Endothelial cell of umbilical vein (primary cell): ENCODE measurements at regions not wholly inside any gene's neighbourhood (a gene's known extent, or its start where the extent isn't known, plus 50 kb on each side); places are given as distances from the start of the nearest gene placed in this dataset.

Experiments used
- BruUV-seq: library from RNA; stranded (reverse); fragments of 400-500 nt; replicated peaks from 2 replicates; lab custom pipeline; 2021; lab: Mats Ljungman, UMichigan
- CTCF ChIA-PET: fragments of 300-600, 350-600 bp; sonication (Branson Sonifier 250); formaldehyde crosslinking; loops from one replicate; lab custom pipeline; 2021; ENCODE audit warnings: antibody characterized with exemption, inconsistent platforms; lab: Charles Lee
- POLR2A ChIA-PET: fragments of 300-600, 350-600 bp; sonication (Branson Sonifier 250); formaldehyde crosslinking; loops from one replicate; lab custom pipeline; 2021; ENCODE audit warnings: antibody characterized with exemption, inconsistent platforms; lab: Charles Lee
- DNase-seq: peaks from one replicate; pipeline ENCODE4 v3.0.0-alpha.2; 2011; ENCODE audit warnings: low read depth, low spot score
- FAIRE-seq: peaks from 2 replicates; lab custom pipeline; 2011; peaks lifted over from hg19 to GRCh38; lab: Jason Lieb, UNC
- H2AFZ ChIP-seq: 2 replicates; pipeline ENCODE4 v1.6.0; 2012; ENCODE audit warnings: low read depth, low read length, control low read depth, inconsistent platforms
- H3K27ac ChIP-seq: 2 replicates; pipeline ENCODE4 v1.5.1; 2011; ENCODE audit warnings: low read depth, mild to moderate bottlenecking, control low read depth, low read length, moderate library complexity; ENCODE audit not compliant: insufficient read depth
- H3K27me3 ChIP-seq, 2 experiments: 2 replicates each; pipeline versions ENCODE4 v1.6.0 to v1.6.1; 2011; ENCODE audit warnings: low read length in 2 of 2, mixed read lengths in 1 of 2; ENCODE audit not compliant: control insufficient read depth in 2 of 2, insufficient read depth in 2 of 2
- H3K36me3 ChIP-seq, 2 experiments: 2 replicates in 1 of 2; 3 replicates in 1 of 2; pipeline ENCODE4 v1.5.1; 2011; ENCODE audit warnings: low read length in 2 of 2, mild to moderate bottlenecking in 1 of 2, moderate library complexity in 1 of 2; ENCODE audit not compliant: control insufficient read depth in 2 of 2, insufficient read depth in 2 of 2; ENCODE audit errors: extremely low read depth in 1 of 2
- H3K4me1 ChIP-seq: 3 replicates; pipeline ENCODE4 v1.5.1; 2011; ENCODE audit warnings: mild to moderate bottlenecking, low read length; ENCODE audit not compliant: control insufficient read depth, insufficient read depth; ENCODE audit errors: extremely low read depth
- H3K4me2 ChIP-seq: 2 replicates; pipeline ENCODE4 v1.6.1; 2011; ENCODE audit warnings: low read length, control low read depth, mixed read lengths; ENCODE audit not compliant: insufficient read depth
- H3K4me3 ChIP-seq, 3 experiments: fragments of 200-600 bp in 1 of 3; sonication (generic), shearing (Covaris generic) in 1 of 3; replicated peaks in 1 of 3; 2 replicates each; pipeline ENCODE4 v1.5.1; 2011 to 2016; ENCODE audit warnings: control low read depth in 3 of 3, low read length in 3 of 3, mild to moderate bottlenecking in 2 of 3, inconsistent platforms in 1 of 3, low read depth in 1 of 3, moderate library complexity in 1 of 3; ENCODE audit not compliant: insufficient read depth in 1 of 3
- H3K79me2 ChIP-seq: 2 replicates; pipeline ENCODE4 v1.6.0; 2012; ENCODE audit warnings: low read length, inconsistent platforms; ENCODE audit not compliant: control insufficient read depth, insufficient read depth
- H3K9ac ChIP-seq: replicated peaks from 2 replicates; pipeline ENCODE3; 2011; ENCODE audit warnings: low read length, control low read depth; ENCODE audit not compliant: insufficient read depth; ENCODE audit errors: extremely low read depth
- H3K9me1 ChIP-seq: replicated peaks from 3 replicates; pipeline ENCODE4 v1.6.0; 2011; ENCODE audit warnings: mild to moderate bottlenecking, low read length; ENCODE audit not compliant: control insufficient read depth, insufficient read depth; ENCODE audit errors: extremely low read depth
- H3K9me3 ChIP-seq: replicated peaks from 2 replicates; pipeline ENCODE4 v1.5.1; 2012; ENCODE audit warnings: low read length, inconsistent platforms; ENCODE audit not compliant: control insufficient read depth, insufficient read depth
- H4K20me1 ChIP-seq: replicated peaks from 2 replicates; pipeline ENCODE3; 2011; ENCODE audit warnings: mild to moderate bottlenecking, low read length; ENCODE audit not compliant: control insufficient read depth, insufficient read depth; ENCODE audit errors: extremely low read depth
- EZH2 ChIP-seq: IDR thresholded peaks from 2 replicates; pipeline ENCODE4 v1.6.1; 2012; ENCODE audit warnings: borderline replicate concordance, low read depth, mild to moderate bottlenecking, moderate library complexity, low read length, inconsistent platforms; ENCODE audit not compliant: severe bottlenecking
- FOS ChIP-seq: IDR thresholded peaks from 2 replicates; pipeline ENCODE4 v1.6.1; 2011; ENCODE audit warnings: mild to moderate bottlenecking, low read length, moderate library complexity, borderline replicate concordance; ENCODE audit not compliant: insufficient read depth
- GATA2 ChIP-seq: IDR thresholded peaks from 2 replicates; pipeline ENCODE4 v1.7.0; 2011; ENCODE audit warnings: low read depth, mild to moderate bottlenecking, moderate library complexity, mixed read lengths, low read length; ENCODE audit not compliant: insufficient read length, insufficient read depth
- JUN ChIP-seq: IDR thresholded peaks from 2 replicates; pipeline ENCODE4 v1.6.1; 2011; ENCODE audit warnings: borderline replicate concordance, low read depth; ENCODE audit not compliant: insufficient read length, insufficient read depth
- MYC ChIP-seq: IDR thresholded peaks from one replicate; pipeline ENCODE4 v1.6.1; 2011; ENCODE audit warnings: mild to moderate bottlenecking, low read depth, low read length
- POLR2A ChIP-seq: IDR thresholded peaks from 2 replicates; pipeline ENCODE4 v1.6.1; 2012; ENCODE audit warnings: low read depth, mild to moderate bottlenecking, control low read depth, low read length
- POLR2AphosphoS5 ChIP-seq: IDR thresholded peaks from 2 replicates; pipeline ENCODE4 v1.6.1; 2012; ENCODE audit warnings: low read depth, mild to moderate bottlenecking, control low read depth, low read length, moderate library complexity; ENCODE audit not compliant: insufficient read depth
- dilution Hi-C: fragments of 300-500 bp; cut with MboI; formaldehyde crosslinking; loops from one replicate; pipeline ENCODE4 v1.15.0; 2019; ENCODE audit warnings: low sequenced_read_pairs; ENCODE audit not compliant: extremely low pct_ligation_motif_present
- intact Hi-C: fragments of 100-400 bp; cut with micrococcal nuclease; formaldehyde crosslinking; loops from one replicate; pipeline ENCODE4 v1.10.0; 2022
- TF ChIP-seq, protein P1 (sequence below), 2 donors: IDR thresholded peaks; 1 replicate in 1 of 2; 2 replicates in 1 of 2; pipeline ENCODE4 v1.5.1; 2011; ENCODE audit warnings: low read length in 2 of 2, mild to moderate bottlenecking in 2 of 2, moderate library complexity in 2 of 2, control low read depth in 1 of 2, inconsistent platforms in 1 of 2, low read depth in 1 of 2; ENCODE audit not compliant: insufficient read depth in 1 of 2; ENCODE audit errors: extremely low read depth in 1 of 2
- TF ChIP-seq, protein P2 (sequence below): IDR thresholded peaks from 2 replicates; pipeline ENCODE4 v1.6.1; 2011; ENCODE audit not compliant: insufficient read depth, insufficient read length

DNA sequence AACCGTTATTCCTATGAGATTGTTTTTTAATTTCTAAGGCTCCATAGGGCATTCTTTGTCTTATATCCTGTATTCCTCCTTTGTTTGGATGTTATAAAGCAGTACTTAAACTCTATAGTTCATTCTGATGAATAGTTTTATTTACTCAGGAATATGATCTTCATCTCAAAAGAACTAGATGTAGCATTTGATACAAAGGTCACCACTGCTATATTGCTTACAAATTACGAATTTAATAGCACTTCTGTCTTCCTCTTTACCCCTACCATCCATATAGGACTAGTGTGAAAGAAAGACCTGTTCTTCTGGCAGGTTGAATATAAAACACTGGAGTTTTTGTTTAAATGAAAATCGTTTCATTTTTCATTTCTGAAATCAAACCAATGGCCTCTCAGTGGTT is 468.1 kb upstream of the CXADR start:
- dilution Hi-C loops = no loop called here
- CTCF ChIA-PET = no interaction called here
- H3K9me3 ChIP-seq = no peaks in the 10 kb centered on the region
- no peaks in the 10 kb centered on the region for H3K36me3 ChIP-seq
- DNase-seq (no peak), FAIRE-seq (no peak)
- no peaks in the 10 kb centered on the region for H3K9me1 ChIP-seq
- H3K4me1 ChIP-seq = no peaks in the 10 kb centered on the region
- no peak overlapping the region for H2AFZ ChIP-seq
- BruUV-seq = no TSS peak
- no peak overlapping the region for H3K4me3 ChIP-seq
- H3K27ac ChIP-seq = no peak overlapping the region
- no peak for TF ChIP-seq MYC
- TF ChIP-seq JUN = no peak
- no peak for TF ChIP-seq FOS
- no peak for TF ChIP-seq GATA2
- no peak for TF ChIP-seq POLR2AphosphoS5
- TF ChIP-seq, protein P1, sequence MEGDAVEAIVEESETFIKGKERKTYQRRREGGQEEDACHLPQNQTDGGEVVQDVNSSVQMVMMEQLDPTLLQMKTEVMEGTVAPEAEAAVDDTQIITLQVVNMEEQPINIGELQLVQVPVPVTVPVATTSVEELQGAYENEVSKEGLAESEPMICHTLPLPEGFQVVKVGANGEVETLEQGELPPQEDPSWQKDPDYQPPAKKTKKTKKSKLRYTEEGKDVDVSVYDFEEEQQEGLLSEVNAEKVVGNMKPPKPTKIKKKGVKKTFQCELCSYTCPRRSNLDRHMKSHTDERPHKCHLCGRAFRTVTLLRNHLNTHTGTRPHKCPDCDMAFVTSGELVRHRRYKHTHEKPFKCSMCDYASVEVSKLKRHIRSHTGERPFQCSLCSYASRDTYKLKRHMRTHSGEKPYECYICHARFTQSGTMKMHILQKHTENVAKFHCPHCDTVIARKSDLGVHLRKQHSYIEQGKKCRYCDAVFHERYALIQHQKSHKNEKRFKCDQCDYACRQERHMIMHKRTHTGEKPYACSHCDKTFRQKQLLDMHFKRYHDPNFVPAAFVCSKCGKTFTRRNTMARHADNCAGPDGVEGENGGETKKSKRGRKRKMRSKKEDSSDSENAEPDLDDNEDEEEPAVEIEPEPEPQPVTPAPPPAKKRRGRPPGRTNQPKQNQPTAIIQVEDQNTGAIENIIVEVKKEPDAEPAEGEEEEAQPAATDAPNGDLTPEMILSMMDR (IDR thresholded peaks at IDR 0.05; ENCODE audit: extremely low read depth in 1 of 2, insufficient read depth in 1 of 2, low read depth in 1 of 2, low read length in 2 of 2) = no peak
- TF ChIP-seq POLR2A = no peak
- no peak for TF ChIP-seq EZH2
- TF ChIP-seq, protein P2, sequence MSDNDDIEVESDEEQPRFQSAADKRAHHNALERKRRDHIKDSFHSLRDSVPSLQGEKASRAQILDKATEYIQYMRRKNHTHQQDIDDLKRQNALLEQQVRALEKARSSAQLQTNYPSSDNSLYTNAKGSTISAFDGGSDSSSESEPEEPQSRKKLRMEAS = no peak
- intact Hi-C loops = loop anchor here (2.0 kb wide), 2 partner anchors 102 to 590 kb away; no protein-coding TSS in a partner anchor
- POLR2A ChIA-PET = no interaction called here
- H4K20me1 ChIP-seq = no peaks in the 10 kb centered on the region
- no peak overlapping the region for H3K4me2 ChIP-seq
- no peaks in the 10 kb centered on the region for H3K79me2 ChIP-seq
- H3K27me3 ChIP-seq = no peaks in the 10 kb centered on the region
- no peak overlapping the region for H3K9ac ChIP-seq
